DMS153 (cell line): ENCODE measurements at regions not wholly inside any gene's neighbourhood (a gene's known extent, or its start where the extent isn't known, plus 50 kb on each side); places are given as distances from the start of the nearest gene placed in this dataset.
"Not testable (repeated sequence)": the region's sequence is repeated elsewhere in the genome, so short reads cannot be mapped to it uniquely, and the experiment has no call there.

ENCODE experiments used
- DNase-seq: peaks from one replicate; lab custom pipeline; 2025; lab: John Stamatoyannopoulos, UW

- DNase-seq: no peak
Observed at GRCh38 chr12:75798136-75798926, 233.2 kb downstream of the PHLDA1 start.

GRCh38 chr12:75795125-75795524 is 236.5 kb downstream of the PHLDA1 start:
- no peak for DNase-seq

DNA sequence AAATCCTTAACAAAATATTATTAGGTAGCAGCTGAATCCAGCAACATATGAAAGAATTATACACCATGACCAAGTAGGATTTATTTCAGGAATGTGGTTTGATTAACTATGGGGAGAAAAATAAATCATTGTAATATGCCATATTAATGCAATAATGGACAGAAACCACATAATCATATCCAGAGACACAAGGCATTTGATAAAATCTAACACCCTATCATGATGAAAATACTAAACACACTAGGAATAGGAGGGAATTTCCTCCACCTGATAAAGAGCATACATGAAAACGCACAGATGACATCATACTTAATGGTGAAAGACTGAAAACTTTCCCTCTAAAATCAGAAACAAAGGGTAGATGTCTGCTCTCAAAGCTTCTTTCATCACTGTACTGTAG is 238.9 kb downstream of the PHLDA1 start:
- no peak for DNase-seq

DNA sequence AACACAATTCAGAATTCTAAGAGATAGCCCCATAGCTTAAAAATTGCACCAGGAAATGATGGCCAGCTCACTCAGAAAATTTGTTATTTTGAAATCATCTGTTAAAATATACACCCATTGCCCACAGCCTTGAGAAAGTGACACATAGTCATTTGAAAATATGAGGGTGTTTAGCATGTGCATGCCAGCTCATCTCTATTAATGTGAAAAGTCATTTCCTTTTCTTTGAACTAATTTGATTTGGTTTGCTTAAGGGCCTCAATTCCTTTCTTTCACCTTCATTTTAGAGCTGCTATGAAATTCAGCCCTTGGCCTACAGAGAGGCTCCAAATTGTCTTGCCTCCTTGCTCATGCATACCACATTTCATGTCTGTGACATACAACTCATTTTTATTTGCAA is 241.4 kb downstream of the PHLDA1 start:
- DNase-seq: no peak

DNA sequence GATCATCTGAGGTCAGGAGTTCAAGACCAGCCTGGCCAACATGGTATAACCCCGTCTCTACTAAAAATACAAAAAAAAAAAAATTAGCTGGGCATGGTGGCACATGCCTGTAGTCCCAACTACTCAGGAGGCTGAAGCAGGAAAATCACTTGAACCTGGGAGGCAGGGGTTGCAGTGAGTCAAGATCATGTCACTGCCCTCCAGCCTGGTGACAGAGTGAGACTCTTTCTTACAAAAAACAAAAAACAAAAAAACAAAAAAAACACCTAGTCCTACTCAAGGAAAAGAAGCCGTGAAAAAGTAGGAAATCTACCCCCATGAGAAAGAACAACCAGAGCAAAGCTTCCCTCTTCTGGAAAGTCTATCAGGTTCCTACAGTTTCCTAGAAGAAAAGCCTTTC is 244.4 kb downstream of the PHLDA1 start:
- DNase-seq: not testable (repeated sequence)

DNA sequence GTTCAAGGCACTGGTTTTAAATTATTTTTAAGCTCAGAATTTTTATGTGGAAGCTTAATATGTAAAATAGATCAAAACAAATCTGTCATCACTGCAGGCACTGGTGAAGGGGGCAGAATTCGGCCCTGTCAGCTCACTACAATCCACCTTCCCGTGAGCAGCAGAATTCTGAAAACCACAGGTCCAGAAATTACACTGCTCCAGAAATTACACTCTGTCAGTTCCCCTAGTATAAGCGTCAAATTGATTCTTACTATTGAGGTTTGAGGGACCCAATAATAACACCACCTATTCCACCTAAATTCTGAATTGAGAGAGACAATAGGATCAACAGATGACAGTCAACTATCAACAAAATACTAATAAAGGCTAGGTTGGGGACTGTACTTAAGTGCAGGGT is 245.5 kb downstream of the PHLDA1 start:
- DNase-seq: no peak

DNA sequence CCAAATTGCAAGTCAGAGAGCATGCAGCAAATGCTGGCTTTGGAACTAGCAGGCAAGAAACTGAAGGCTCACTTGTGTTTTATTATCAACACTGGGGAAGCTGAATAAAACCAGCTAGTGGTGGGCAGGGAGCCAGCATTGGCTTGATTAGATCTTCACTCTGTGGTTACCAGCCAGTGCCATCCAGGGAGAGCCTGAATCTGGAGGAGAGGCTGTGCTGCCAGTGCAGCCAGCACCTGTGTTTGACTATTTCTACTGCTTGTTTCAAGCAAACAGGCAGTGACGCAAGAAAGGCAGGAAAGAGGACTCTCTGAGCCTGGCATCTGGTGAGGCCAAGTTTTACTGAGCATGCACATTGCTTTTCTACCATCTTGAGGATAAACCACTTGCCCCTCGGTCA is 247.0 kb downstream of the PHLDA1 start:
- peak; percentile 92 for DNase-seq

GRCh38 chr12:75783093-75783877 is 248.3 kb downstream of the PHLDA1 start:
- DNase-seq: no peak

GRCh38 chr12:75782069-75782581 is 249.5 kb downstream of the PHLDA1 start:
- DNase-seq: no peak

DNA sequence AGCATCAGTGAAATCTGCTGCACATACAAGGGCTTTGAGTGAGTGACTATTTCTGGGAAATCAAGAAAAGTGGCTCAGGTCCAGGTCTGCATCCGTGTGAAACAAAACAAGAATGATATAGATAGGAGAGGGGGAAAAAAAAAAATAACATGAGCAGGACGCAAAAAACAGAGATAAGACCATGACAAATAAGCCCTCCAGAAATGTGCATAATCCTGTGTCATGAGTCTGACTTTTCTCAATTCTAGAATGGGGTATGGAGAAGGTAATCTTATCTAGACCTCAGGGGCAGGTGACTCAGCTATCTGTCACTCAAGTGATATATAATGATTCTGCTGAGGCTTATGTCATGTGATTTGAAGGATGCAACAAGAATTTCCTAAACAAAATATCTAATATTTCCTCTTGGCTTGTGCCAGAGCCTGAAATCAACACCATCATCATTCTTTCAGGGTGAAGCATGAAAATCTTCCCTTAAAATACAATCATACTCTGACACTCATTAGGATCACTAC is 250.0 kb downstream of the PHLDA1 start:
- no peak for DNase-seq

- DNase-seq: no peak
Observed at GRCh38 chr12:75779891-75780496, 251.6 kb downstream of the PHLDA1 start.

DNA sequence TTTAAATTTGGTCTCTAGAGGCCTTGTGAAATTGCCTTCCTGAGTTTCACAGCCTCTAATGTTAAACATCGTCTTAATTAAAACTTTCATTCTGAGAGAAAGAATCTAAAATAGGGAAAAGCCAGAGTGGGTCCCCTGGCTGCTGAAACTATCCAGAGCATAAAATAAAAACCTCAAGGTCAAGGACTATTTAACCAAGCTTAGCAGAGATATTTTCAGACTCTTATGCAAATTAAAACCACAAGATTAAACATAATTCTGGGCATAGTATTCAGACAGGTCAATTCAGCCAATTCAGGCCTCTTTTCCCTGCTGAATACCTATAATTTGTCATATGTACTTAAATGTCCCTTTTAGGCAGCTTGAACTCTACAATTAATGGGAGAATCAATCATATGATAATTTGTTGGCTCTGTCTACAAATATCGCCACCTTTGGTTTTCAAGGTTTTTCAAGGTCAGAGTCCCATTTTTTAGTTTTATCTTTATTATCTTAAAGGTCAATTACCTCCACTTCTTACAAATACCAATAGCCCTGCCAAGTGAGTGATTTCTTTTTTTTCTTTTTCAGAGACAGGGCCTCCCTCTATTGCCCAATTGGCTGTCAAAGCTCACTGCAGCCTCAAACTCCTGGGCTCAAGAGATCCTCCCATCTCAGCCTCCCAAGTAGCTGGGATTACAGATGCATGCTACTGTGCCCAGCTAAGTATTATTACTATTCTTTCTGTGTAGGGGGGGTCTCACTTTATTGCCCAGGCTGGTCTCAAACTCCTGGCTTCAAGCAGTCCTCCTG is 257.1 kb downstream of the PHLDA1 start:
- no peak for DNase-seq

- DNase-seq: no peak
Observed at GRCh38 chr12:75773377-75773776, 258.2 kb downstream of the PHLDA1 start.

DNA sequence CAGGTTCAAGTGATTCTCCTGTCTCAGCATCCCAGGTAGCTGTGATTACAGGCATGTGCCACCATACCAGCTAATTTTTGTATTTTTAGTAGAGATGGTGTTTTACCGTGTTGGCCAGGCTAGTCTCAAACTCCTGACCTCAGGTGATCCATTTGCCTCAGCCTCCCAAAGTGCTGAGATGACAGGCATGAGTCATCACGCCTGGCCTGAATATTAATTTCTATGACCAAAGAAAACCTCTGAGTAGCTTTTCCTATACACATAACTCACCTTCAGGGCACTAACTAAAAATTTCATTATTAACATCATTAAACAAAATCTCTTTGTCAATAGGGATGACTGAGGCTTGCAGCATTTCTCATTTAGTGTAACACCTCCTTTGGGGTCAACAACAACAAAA is 259.6 kb upstream of the KRR1 start:
- no peak for DNase-seq

- DNase-seq: no peak
Observed at GRCh38 chr12:75767957-75768356, 256.5 kb upstream of the KRR1 start.

DNA sequence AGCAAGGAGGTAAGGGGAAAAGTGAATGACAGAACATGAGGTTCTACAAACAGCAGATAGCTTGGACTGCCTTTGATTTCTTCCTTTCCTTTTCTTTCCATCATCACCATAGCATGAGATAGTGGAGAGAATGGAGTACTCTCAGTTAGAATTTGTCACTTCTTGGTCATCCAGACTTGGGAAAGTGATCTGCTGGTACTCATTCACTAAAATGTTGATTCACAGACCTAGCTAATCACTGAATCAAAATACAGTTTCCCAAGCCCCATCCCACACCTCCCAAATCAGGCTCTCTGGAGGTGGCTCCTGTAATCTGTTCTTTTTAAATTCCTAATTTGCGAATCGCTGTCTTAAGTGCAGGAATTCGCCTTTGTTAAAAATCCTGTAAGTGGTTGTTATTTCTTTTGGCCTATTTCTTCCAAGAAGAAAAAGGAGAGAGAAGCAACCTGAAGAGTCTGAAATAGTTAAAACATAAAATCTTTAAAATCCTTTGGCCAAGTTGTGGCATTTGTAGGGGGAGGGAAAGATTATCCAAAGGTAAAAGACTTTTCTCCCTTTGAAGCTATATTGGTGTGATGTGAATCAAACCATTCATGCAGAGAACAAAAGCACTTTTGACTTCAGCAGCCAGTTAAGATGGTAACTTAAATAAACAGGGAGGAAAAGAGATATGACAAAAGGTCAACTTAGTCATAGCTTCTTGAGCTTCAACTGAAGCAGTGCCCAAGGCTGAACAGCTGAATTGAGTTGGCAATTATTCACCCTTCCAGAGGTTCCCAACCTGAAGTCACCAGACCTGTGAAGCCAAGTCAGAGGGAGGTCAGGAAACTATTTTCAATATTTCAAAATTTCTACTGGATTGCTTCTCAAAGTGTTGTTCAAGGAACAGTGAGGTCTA is 255.1 kb upstream of the KRR1 start:
- DNase-seq: no peak

- no peak for DNase-seq
Observed at GRCh38 chr12:75765170-75766059, 254.0 kb upstream of the KRR1 start.

DNA sequence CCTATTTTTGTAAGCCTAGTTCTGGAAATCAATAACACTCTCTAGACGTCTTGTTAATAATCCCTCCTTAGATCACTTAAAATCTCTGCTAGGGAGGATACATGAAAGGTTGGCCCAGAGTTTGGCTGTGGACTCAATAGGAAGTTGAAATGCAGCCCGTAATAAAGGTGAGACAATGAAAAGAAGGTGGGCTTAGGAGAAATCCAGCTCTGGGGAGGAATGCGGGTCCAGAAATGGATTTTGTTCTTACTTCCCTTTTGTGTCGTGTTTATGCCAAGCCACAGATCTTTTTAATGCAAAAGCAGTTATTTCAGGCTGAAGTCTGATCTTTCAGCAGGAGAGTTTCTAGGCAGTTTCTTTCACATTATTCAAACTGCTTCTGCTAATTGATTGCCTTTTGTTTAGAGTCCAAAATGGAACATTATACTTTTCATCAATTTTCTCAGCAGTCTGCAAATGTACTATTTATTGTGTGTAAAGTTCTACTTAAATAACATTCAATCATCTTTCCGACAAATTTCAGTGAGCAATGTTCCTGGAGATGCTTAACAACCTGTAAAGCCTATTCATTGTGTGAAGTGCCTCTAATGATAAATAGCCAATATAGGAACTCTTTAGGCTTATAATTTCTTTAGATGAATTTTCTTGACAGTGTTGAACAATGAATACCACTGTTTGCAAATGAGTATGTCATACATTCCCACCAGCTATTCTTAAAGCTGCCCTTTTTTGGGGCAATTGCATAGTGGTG is 252.9 kb upstream of the KRR1 start:
- no peak for DNase-seq
